GM12872 (cell line): ENCODE measurements at regions not wholly inside any gene's neighbourhood (a gene's known extent, or its start where the extent isn't known, plus 50 kb on each side); places are given as distances from the start of the nearest gene placed in this dataset.

Source experiments
- TF ChIP-seq, protein P1 (sequence below): IDR thresholded peaks from 3 replicates; pipeline ENCODE4 v1.5.1; 2011; ENCODE audit warnings: low read depth, mild to moderate bottlenecking, low read length, moderate library complexity; ENCODE audit not compliant: insufficient read depth

DNA sequence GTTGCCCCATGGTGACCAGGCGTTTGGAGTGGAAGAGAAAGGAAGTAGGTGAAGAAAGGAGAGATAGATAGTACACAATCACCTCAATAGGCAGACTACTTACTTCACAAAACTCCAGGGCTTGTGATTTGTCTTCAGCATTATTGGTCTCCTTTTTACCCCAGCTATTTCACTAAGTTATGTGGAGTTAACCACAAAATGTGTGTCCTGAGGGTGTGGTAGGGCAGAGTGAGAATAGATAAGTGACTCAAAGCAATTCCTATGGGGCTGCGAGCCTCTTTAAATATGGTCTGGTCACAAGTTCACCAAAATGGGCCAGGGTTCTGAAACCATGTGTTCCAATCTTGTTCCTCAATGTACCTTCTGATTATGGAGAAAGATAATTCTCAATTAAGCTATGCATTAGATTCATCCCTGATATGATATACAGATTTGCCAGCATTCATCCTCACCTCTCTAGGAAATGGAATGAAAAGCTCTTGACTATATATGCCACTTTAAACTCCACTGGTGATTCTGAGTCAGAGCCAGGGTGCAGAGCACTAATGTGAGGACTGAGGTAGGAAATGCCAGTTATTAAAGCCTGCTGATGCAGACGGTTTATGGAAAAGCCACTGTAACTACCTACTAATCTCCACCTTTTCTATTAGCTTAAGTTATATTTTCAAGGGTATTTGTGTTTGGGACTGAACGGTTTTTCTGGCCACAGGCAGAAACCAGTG lies 310.6 kb upstream of the MANEA start:
- TF ChIP-seq, protein P1, sequence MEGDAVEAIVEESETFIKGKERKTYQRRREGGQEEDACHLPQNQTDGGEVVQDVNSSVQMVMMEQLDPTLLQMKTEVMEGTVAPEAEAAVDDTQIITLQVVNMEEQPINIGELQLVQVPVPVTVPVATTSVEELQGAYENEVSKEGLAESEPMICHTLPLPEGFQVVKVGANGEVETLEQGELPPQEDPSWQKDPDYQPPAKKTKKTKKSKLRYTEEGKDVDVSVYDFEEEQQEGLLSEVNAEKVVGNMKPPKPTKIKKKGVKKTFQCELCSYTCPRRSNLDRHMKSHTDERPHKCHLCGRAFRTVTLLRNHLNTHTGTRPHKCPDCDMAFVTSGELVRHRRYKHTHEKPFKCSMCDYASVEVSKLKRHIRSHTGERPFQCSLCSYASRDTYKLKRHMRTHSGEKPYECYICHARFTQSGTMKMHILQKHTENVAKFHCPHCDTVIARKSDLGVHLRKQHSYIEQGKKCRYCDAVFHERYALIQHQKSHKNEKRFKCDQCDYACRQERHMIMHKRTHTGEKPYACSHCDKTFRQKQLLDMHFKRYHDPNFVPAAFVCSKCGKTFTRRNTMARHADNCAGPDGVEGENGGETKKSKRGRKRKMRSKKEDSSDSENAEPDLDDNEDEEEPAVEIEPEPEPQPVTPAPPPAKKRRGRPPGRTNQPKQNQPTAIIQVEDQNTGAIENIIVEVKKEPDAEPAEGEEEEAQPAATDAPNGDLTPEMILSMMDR = no peak

DNA sequence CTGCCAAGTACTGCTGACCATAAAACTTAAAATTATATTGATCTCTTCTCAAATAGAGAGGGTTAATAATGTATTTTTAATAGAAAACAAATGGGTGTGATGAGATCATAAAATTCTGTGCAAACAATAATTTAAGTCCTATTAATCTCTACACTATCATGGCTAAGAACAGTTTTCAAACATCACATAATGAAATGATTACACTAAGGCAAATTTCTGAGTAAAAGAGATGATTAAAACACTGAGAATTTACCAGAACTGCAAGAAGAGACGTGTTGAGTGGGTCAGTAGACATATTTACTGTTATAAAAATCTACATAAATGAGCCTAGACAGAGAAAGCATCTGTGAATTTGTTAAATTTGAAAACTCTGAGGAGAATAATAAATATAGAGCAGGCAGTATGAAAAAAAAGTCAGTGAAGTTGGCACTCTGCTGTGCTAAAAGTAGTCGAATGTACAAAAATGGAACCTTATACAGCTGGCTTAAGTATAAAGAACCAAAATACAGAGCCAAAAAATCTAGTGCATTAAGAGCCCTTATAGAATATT lies 302.6 kb upstream of the MANEA start:
- TF ChIP-seq, protein P1 = no peak

DNA sequence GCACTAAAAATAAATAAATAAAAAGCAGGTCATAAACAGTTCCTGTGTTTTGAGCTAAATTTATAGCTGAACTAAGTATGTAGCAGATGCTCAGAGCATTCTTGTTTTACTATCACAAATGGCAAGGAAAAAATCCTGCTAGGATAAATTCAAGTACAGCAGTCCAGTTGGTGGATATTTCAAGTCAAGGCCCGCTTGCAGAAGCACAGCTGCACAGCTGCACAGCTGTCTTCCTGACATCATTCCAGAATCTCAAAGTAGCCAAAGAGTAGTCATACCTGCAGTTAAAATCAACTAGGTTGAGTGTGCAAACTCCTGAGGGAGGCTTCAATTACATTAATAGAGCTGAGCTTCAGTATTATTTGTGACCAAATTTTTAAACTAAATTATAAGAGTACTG lies 297.7 kb upstream of the MANEA start:
- TF ChIP-seq, protein P1 = no peak

DNA sequence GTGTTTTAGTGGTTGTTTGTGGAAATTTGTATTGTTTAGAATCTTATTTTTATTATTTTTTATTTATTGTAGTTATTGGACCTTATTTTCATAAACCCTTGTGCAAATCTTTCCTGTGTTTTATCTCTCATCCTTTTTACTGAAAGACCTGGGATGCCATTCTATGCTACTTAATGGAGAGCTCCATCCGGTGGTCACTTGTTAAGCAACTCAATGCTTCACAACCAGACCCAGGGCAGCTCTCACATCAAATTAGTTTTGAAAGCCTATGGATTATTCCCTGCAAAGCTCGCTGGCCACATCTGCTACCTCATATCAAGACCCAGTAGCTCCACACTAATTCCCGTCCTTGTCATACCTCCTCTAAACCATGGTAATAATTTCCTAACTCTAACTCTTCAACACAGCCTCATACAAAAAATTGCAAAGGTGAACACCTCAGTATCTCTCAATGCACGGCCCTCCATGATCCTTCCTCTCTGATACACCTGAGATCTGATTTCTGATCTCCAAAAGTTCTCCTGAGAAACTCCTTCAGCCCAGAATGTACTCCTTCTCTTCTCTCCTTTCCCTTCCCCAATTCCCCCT lies 296.6 kb upstream of the MANEA start:
- TF ChIP-seq, protein P1 = peak; percentile 45; the same call in 2 of the 3 replicates

DNA sequence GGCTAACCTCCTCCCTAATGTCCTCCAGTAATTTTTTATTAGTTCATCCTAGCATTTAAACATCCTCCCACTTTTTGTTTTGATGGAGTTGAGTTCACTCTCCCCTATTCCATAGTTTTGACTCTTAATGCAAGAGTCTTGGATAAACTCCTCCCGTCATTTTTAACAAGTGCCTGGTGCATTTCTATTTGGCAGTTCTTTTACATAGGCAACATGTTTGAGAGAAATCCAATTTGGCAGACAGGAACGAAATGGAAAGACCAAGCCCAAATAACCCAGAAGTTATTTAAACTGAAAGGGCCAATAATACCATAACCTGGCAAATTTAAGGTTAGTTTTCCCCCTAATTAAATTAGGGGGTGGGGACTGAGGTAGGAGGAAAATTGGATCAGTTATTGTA lies 291.5 kb upstream of the MANEA start:
- TF ChIP-seq, protein P1 = no peak

DNA sequence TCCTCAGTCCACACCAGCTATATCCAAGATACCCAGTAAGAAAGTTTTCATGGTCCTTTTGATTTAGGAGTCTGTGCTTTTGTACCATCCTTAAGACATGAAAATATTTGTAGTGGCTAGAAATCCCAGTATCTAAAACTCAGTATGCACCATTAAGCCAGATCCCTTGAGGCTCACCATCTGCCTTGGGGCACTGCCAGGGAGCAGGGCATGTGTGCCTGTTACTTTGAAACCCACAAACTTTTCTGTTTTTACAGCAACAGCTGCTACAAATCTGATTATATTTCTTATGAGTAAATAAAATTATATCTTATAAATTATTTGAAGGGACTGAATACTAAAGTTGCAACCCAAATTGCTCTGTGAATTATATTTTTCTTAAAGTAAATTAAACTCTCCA lies 290.5 kb upstream of the MANEA start:
- TF ChIP-seq, protein P1 = no peak

DNA sequence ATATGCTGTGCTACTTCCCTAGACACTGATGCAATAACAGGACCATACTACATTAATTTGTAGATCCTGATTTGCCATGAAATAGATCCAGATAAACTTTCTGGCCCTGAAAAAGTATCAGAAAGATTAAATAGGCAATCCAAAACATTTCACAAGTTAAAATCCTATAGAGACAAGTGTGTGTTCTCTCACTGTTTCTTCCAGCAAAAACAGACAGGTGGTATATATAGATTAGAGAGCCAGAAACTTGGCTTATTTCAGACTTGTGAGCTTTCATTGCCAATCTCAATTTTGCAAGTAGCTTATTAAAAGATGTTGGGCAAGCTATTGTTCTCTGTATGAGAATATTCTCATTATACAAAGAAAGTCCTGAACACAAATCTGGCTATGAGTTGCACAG lies 289.1 kb upstream of the MANEA start:
- TF ChIP-seq, protein P1 = no peak
